ENCODE measurements at regions not wholly inside any gene's neighbourhood (a gene's known extent, or its start where the extent isn't known, plus 50 kb on each side); places are given as distances from the start of the nearest gene placed in this dataset.

- TF ChIP-seq ZNF780A (CRISPR knock-in tag; IDR thresholded peaks at IDR 0.05) (no peak), SRSF9 (IDR thresholded peaks at IDR 0.05; ENCODE audit: borderline replicate concordance, insufficient read depth, low read depth, low read length, poor library complexity, severe bottlenecking) (no peak), CREBL2 (CRISPR knock-in tag; IDR thresholded peaks at IDR 0.05; ENCODE audit: borderline replicate concordance) (no peak), ZC3H4 (CRISPR knock-in tag; IDR thresholded peaks at IDR 0.05; ENCODE audit: borderline replicate concordance) (no peak), TCF7L2 (IDR thresholded peaks at IDR 0.05; ENCODE audit: low read depth, low read length) (no peak), ELF1 (CRISPR knock-in tag; IDR thresholded peaks at IDR 0.05) (no peak), ZNF501 (CRISPR knock-in tag; IDR thresholded peaks at IDR 0.05) (no peak)
Observed at GRCh38 chr10:123227706-123228105, 73.5 kb downstream of the BUB3 start (continued).

GRCh38 chr10:123229927-123230630 lies 75.9 kb downstream of the BUB3 start:
- H3K27ac ChIP-seq (ENCODE audit: extremely low read length, insufficient read depth, low read length): no peak overlapping the region
- ChIA-PET CTCF (ENCODE audit: low intra/inter-chr PET ratio, low total read pairs) (no interaction called here), POLR2A (no interaction called here)
- no peaks in the 10 kb centered on the region for H3K36me3 ChIP-seq (replicated peaks in 1 of 2; ENCODE audit: control insufficient read depth in 1 of 2, insufficient read depth in 2 of 2, low read length in 2 of 2)
- H3K9ac ChIP-seq (ENCODE audit: insufficient read depth, low read depth, low read length): no peak overlapping the region
- no peak for DNase-seq (ENCODE audit: low spot score)
- no peaks in the 10 kb centered on the region for H4K20me1 ChIP-seq (ENCODE audit: insufficient read depth, low read length)
- no peaks in the 10 kb centered on the region for H3K27me3 ChIP-seq (ENCODE audit: control insufficient read depth in 1 of 2, insufficient read depth in 2 of 2, low read length in 2 of 2)
- no peak for ATAC-seq
- FAIRE-seq: no peak
- no peak overlapping the region for H3K4me2 ChIP-seq (ENCODE audit: low read depth, low read length)
- no peak overlapping the region for H2AFZ ChIP-seq (ENCODE audit: low read length)
- 0 out of 2 replicates have a peak, but pooled peaks cover under 1% of the 10 kb centered on the region for H3K4me1 ChIP-seq (ENCODE audit: insufficient read depth, low read length)
- no peaks in the 10 kb centered on the region for H3K79me2 ChIP-seq (ENCODE audit: insufficient read depth, low read length)
- BruUV-seq (replicated peaks): no TSS peak
- in situ Hi-C loops (cut with HindIII; ENCODE audit: extremely low pct_ligation_motif_present, low pct_unique_long_range_greater_than_20kb) (no loop called here), intact Hi-C loops (cut with micrococcal nuclease; ENCODE audit: unreplicated experiment) (no loop called here)
- 65% methylated on average over 6 of the region's 8 CpGs for WGBS (ENCODE audit: low lambda C conversion rate)
- no peak overlapping the region for H3K4me3 ChIP-seq (replicated peaks in 1 of 3; ENCODE audit: insufficient read depth in 1 of 3, low read depth in 2 of 3, low read length in 3 of 3)
- TF ChIP-seq GZF1 (CRISPR knock-in tag; IDR thresholded peaks at IDR 0.05) (no peak), ATF6 (CRISPR knock-in tag; conservative IDR thresholded peaks at IDR 0.05) (no peak), ZNF136 (CRISPR knock-in tag; IDR thresholded peaks at IDR 0.05; ENCODE audit: low read depth) (no peak), PAX8 (CRISPR knock-in tag; IDR thresholded peaks at IDR 0.05; ENCODE audit: borderline replicate concordance) (no peak), TBX2 (CRISPR knock-in tag; IDR thresholded peaks at IDR 0.05; ENCODE audit: borderline replicate concordance) (no peak), CAMTA2 (CRISPR knock-in tag; IDR thresholded peaks at IDR 0.05; ENCODE audit: borderline replicate concordance) (no peak), REXO4 (CRISPR knock-in tag; IDR thresholded peaks at IDR 0.05; ENCODE audit: borderline replicate concordance) (no peak), RXRB (CRISPR knock-in tag; IDR thresholded peaks at IDR 0.05; ENCODE audit: borderline replicate concordance) (no peak), NFE2L2 (IDR thresholded peaks at IDR 0.05; ENCODE audit: low read length) (no peak), ETS1 (CRISPR knock-in tag; IDR thresholded peaks at IDR 0.05) (no peak), MAFF (IDR thresholded peaks at IDR 0.05; ENCODE audit: low read depth, low read length) (no peak), HNF4A (CRISPR knock-in tag; IDR thresholded peaks at IDR 0.05) (no peak)
- H3K9me3 ChIP-seq (ENCODE audit: low read length): peaks cover 10% of the 10 kb centered on the region; the same call in 1 of the 2 replicates

Data from HepG2 (cell line).